ENCODE measurements at regions not wholly inside any gene's neighbourhood (a gene's known extent, or its start where the extent isn't known, plus 50 kb on each side); places are given as distances from the start of the nearest gene placed in this dataset.

DNA sequence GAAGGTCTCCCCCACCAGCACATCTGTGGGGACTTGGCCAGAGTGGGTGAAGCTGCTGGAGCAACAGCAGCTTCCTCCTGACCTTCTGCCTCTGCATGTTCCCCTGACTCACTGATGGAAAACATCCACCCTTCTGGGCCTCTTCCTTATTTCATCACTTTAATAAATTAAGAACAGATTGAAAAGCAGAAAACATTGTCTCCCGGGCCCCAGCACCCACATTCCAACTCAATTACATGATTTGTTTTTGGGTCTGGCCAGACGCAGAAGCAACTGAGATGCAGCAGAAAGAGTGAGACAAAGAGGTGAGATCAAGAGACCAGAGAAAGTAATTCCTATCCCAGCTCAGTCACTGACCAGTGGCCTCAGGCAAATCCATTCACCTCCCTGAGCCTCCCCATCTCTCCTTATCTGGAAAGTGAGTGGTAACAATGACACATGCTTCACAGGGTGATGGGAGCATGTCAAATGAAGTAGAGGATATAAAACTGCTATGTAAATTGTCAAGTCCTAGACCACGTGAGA, 157.1 kb downstream of the ELAVL4 start:
- Histone ChIP-seq H3K9me3 (ENCODE audit: control insufficient read depth, insufficient read depth, low read depth, low read length) (no peaks in the 10 kb centered on the region), H3K27me3 (ENCODE audit: control insufficient read depth, insufficient read depth, low read length) (no peaks in the 10 kb centered on the region), H3K4me3 (ENCODE audit: low read depth in 2 of 2, low read length in 2 of 2) (no peak overlapping the region), H3K4me1 (ENCODE audit: control insufficient read depth, insufficient read depth, low read length) (no peaks in the 10 kb centered on the region), H3K27ac (ENCODE audit: low read length) (no peak overlapping the region), H3K36me3 (ENCODE audit: control insufficient read depth, insufficient read depth, low read length) (no peaks in the 10 kb centered on the region)
- DNase-seq (ENCODE audit: low read depth, low spot score) (no peak), ATAC-seq (no peak)
- intact Hi-C loops (cut with micrococcal nuclease; ENCODE audit: unreplicated experiment) (no loop called here), in situ Hi-C loops (cut with HindIII; ENCODE audit: low pct_unique_long_range_greater_than_20kb, low sequenced_read_pairs) (no loop called here)
- ChIA-PET CTCF (no interaction called here), POLR2A (no interaction called here)
- no TSS peak for BruUV-seq (replicated peaks)
- no peak for TF ChIP-seq POLR2AphosphoS5 (IDR thresholded peaks at IDR 0.05; ENCODE audit: low read depth, low read length)
- no peak for TF ChIP-seq TCF7L2 (IDR thresholded peaks at IDR 0.05; ENCODE audit: low read depth, low read length)
- TF ChIP-seq CTCF (IDR thresholded peaks at IDR 0.05) = no peak
- no peak for TF ChIP-seq SIN3A (IDR thresholded peaks at IDR 0.05; ENCODE audit: borderline replicate concordance, insufficient read depth, low read depth, low read length)
- TF ChIP-seq, protein P1, sequence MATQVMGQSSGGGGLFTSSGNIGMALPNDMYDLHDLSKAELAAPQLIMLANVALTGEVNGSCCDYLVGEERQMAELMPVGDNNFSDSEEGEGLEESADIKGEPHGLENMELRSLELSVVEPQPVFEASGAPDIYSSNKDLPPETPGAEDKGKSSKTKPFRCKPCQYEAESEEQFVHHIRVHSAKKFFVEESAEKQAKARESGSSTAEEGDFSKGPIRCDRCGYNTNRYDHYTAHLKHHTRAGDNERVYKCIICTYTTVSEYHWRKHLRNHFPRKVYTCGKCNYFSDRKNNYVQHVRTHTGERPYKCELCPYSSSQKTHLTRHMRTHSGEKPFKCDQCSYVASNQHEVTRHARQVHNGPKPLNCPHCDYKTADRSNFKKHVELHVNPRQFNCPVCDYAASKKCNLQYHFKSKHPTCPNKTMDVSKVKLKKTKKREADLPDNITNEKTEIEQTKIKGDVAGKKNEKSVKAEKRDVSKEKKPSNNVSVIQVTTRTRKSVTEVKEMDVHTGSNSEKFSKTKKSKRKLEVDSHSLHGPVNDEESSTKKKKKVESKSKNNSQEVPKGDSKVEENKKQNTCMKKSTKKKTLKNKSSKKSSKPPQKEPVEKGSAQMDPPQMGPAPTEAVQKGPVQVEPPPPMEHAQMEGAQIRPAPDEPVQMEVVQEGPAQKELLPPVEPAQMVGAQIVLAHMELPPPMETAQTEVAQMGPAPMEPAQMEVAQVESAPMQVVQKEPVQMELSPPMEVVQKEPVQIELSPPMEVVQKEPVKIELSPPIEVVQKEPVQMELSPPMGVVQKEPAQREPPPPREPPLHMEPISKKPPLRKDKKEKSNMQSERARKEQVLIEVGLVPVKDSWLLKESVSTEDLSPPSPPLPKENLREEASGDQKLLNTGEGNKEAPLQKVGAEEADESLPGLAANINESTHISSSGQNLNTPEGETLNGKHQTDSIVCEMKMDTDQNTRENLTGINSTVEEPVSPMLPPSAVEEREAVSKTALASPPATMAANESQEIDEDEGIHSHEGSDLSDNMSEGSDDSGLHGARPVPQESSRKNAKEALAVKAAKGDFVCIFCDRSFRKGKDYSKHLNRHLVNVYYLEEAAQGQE (IDR thresholded peaks at IDR 0.05; ENCODE audit: insufficient read depth in 1 of 2, low read depth in 2 of 2, low read length in 1 of 2) = no peak

DNA sequence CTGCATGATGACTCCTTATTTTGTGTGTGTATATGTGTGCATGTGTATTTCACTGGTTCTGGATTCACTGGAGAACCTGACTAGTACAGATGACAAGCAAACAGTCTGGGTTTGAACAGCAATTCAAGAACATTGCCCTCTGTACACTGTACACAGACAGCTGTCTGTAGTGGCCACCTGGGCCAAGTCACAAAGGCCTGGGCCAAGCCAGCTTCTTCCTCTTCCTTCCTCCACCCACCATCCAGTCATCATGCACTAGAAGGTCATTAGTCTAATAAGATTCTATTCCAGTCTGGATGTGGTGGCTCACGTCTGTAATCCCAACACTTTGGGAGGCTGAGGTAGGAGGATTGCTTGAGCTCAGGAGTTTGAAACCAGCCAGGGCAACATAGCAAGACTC, 155.9 kb downstream of the ELAVL4 start:
- CTCF ChIA-PET = no interaction called here
- intact Hi-C loops (cut with micrococcal nuclease; ENCODE audit: unreplicated experiment) (no loop called here), in situ Hi-C loops (cut with HindIII; ENCODE audit: low pct_unique_long_range_greater_than_20kb, low sequenced_read_pairs) (no loop called here)
- H3K27me3 ChIP-seq (ENCODE audit: control insufficient read depth, insufficient read depth, low read length) = no peaks in the 10 kb centered on the region
- no peaks in the 10 kb centered on the region for H3K9me3 ChIP-seq (ENCODE audit: control insufficient read depth, insufficient read depth, low read depth, low read length)
- no TSS peak for BruUV-seq (replicated peaks)
- no peaks in the 10 kb centered on the region for H3K4me1 ChIP-seq (ENCODE audit: control insufficient read depth, insufficient read depth, low read length)
- no peak overlapping the region for H3K27ac ChIP-seq (ENCODE audit: low read length)
- POLR2A ChIA-PET = no interaction called here
- H3K4me3 ChIP-seq (ENCODE audit: low read depth in 2 of 2, low read length in 2 of 2) = no peak overlapping the region
- no peak for ATAC-seq
- DNase-seq (ENCODE audit: low read depth, low spot score) = no peak
- TF ChIP-seq POLR2AphosphoS5 (IDR thresholded peaks at IDR 0.05; ENCODE audit: low read depth, low read length) = no peak
- TF ChIP-seq SIN3A (IDR thresholded peaks at IDR 0.05; ENCODE audit: borderline replicate concordance, insufficient read depth, low read depth, low read length) = no peak
- TF ChIP-seq CTCF (IDR thresholded peaks at IDR 0.05) = no peak
- no peak for TF ChIP-seq TCF7L2 (IDR thresholded peaks at IDR 0.05; ENCODE audit: low read depth, low read length)
- TF ChIP-seq, protein P1 (IDR thresholded peaks at IDR 0.05; ENCODE audit: insufficient read depth in 1 of 2, low read depth in 2 of 2, low read length in 1 of 2) = no peak
- no peaks in the 10 kb centered on the region for H3K36me3 ChIP-seq (ENCODE audit: control insufficient read depth, insufficient read depth, low read length)

All from Panc1 (cell line).